ENCODE measurements at regions not wholly inside any gene's neighbourhood (a gene's known extent, or its start where the extent isn't known, plus 50 kb on each side); places are given as distances from the start of the nearest gene placed in this dataset.

- Histone ChIP-seq H2BK15ac (ENCODE audit: low read length) (no peak overlapping the region), H2BK5ac (ENCODE audit: low read depth, low read length) (no peak overlapping the region), H3K23ac (ENCODE audit: insufficient read length) (no peak overlapping the region), H4K8ac (ENCODE audit: extremely low read depth, insufficient read depth, low read length) (no peak overlapping the region), H3K79me2 (ENCODE audit: control insufficient read depth in 1 of 2, insufficient read depth in 2 of 2, low read length in 2 of 2) (no peaks in the 10 kb centered on the region), H3K36me3 (ENCODE audit: control insufficient read depth in 2 of 4, insufficient read depth in 4 of 4, low read length in 3 of 4) (no peaks in the 10 kb centered on the region), H3K23me2 (ENCODE audit: low read depth, low read length) (no peaks in the 10 kb centered on the region), H3K9me3 (ENCODE audit: insufficient read depth in 2 of 2, low read depth in 1 of 2, low read length in 1 of 2) (no peaks in the 10 kb centered on the region), H2BK120ac (replicated peaks; ENCODE audit: low read depth, low read length) (no peak overlapping the region), H3K14ac (ENCODE audit: insufficient read length) (no peak overlapping the region), H4K5ac (ENCODE audit: insufficient read length, low read depth, low read length) (no peak overlapping the region), H3K4ac (replicated peaks; ENCODE audit: insufficient read length, low read depth, low read length) (no peak overlapping the region), H3K9ac (replicated peaks in 1 of 4; ENCODE audit: extremely low read depth in 1 of 4, low read depth in 3 of 4, low read length in 3 of 4) (no peak overlapping the region), H3K4me1 (replicated peaks in 1 of 4; ENCODE audit: control insufficient read depth in 3 of 4, insufficient read depth in 4 of 4, low read length in 3 of 4) (no peaks in the 10 kb centered on the region), H3K56ac (replicated peaks; ENCODE audit: insufficient read length, low read depth, low read length) (no peak overlapping the region), H4K20me1 (replicated peaks in 1 of 2; ENCODE audit: control insufficient read depth in 1 of 2, insufficient read depth in 2 of 2, low read length in 2 of 2) (no peaks in the 10 kb centered on the region), H2AK5ac (ENCODE audit: low read depth, low read length) (no peak overlapping the region), H3K79me1 (ENCODE audit: low read depth, low read length) (no peaks in the 10 kb centered on the region), H3K4me3 (ENCODE audit: extremely low read depth in 1 of 4, insufficient read depth in 2 of 4, low read depth in 3 of 4, low read length in 4 of 4) (no peak overlapping the region), H3K27me3 (replicated peaks in 1 of 4; ENCODE audit: control insufficient read depth in 3 of 4, extremely low read depth in 1 of 4, insufficient read depth in 3 of 4, low read length in 3 of 4) (no peaks in the 10 kb centered on the region), H3K4me2 (ENCODE audit: insufficient read depth in 1 of 2, low read depth in 2 of 2, low read length in 2 of 2) (no peak overlapping the region), H2AFZ (ENCODE audit: low read length) (no peak overlapping the region), H3K18ac (ENCODE audit: extremely low read depth, low read length) (no peak overlapping the region), H2BK12ac (ENCODE audit: low read depth, low read length) (no peak overlapping the region), H2BK20ac (ENCODE audit: low read length) (no peak overlapping the region), H3K27ac (ENCODE audit: low read depth, low read length) (no peak overlapping the region), H4K91ac (replicated peaks; ENCODE audit: insufficient read length, low read length) (no peak overlapping the region)
- no peak for FAIRE-seq
- TF ChIP-seq EP300 (IDR thresholded peaks at IDR 0.05; ENCODE audit: borderline replicate concordance in 1 of 2, low read depth in 2 of 2, low read length in 2 of 2) (no peak), RBBP5 (IDR thresholded peaks at IDR 0.05; ENCODE audit: borderline replicate concordance, low read depth, low read length) (no peak), SIX5 (IDR thresholded peaks at IDR 0.05; ENCODE audit: low read depth, low read length) (no peak), JUN (IDR thresholded peaks at IDR 0.05; ENCODE audit: low read depth, low read length) (no peak), BCL11A (IDR thresholded peaks at IDR 0.05; ENCODE audit: low read depth in 2 of 2, low read length in 2 of 2) (no peak)
- ChIA-PET CTCF (ENCODE audit: partially characterized antibody) (interaction anchor here (1.0 to 2.4 kb wide), 2 partner anchors 46 to 55 kb away, joined by 3 to 6 read pairs; no protein-coding TSS in a partner anchor), POLR2A (ENCODE audit: partially characterized antibody) (no interaction called here)
- DNase-seq (ENCODE audit: low read depth in 1 of 2, low spot score in 2 of 2): no peak
- 75% methylated on average over 1 of the region's 1 CpG; no CpG with 5 or more reads in 1 of the 2 experiments for WGBS, 2 experiments (ENCODE audit: extremely low coverage in 1 of 2, insufficient coverage in 1 of 2, insufficient read length in 1 of 2, insufficient replicate concordance in 2 of 2, low coverage in 1 of 2, low lambda C conversion rate in 2 of 2, missing lambda C conversion rate in 1 of 2)
These were observed 69.1 kb upstream of the GADD45A start for GRCh38 chr1:67615886-67616285.

Measured in H1 (cell line).